ENCODE measurements at regions not wholly inside any gene's neighbourhood (a gene's known extent, or its start where the extent isn't known, plus 50 kb on each side); places are given as distances from the start of the nearest gene placed in this dataset.

DNA sequence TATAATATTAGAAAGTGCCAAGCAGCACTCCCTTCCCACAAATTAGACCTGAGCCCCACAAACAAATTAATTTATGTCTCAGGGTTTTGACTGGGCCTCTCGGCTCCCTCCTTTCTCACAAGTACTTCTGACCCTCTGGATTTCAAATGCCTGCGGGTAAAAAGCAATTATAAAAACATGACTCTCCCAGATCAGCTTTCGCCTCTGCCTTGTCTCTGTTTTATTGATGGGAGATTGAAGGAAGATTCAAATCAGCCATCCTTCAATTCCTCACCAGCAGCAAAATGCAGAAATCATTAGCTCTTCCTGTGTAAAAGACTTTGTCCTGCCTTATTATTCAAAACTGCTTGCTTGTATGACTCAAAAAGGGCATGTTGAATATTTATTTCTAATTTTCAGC is 453.7 kb upstream of the MKI67 start:
- no peaks in the 10 kb centered on the region for H3K36me3 ChIP-seq (replicated peaks in 1 of 2; ENCODE audit: control insufficient read depth in 1 of 2, insufficient read depth in 2 of 2, low read length in 2 of 2)
- H3K4me3 ChIP-seq (replicated peaks in 1 of 3; ENCODE audit: insufficient read depth in 1 of 3, low read depth in 2 of 3, low read length in 3 of 3), result no peak overlapping the region
- ATAC-seq, result no peak
- H3K4me2 ChIP-seq (ENCODE audit: low read depth, low read length), result no peak overlapping the region
- in situ Hi-C loops (cut with HindIII; ENCODE audit: extremely low pct_ligation_motif_present, low pct_unique_long_range_greater_than_20kb) (no loop called here), intact Hi-C loops (cut with micrococcal nuclease; ENCODE audit: unreplicated experiment) (no loop called here)
- 13% methylated on average over 3 of the region's 3 CpGs for WGBS (ENCODE audit: low lambda C conversion rate)
- H3K27ac ChIP-seq (ENCODE audit: extremely low read length, insufficient read depth, low read length), result no peak overlapping the region
- BruUV-seq (replicated peaks), result no TSS peak
- TF ChIP-seq TCF12 (IDR thresholded peaks at IDR 0.05) (no peak), TCF12 (CRISPR knock-in tag; IDR thresholded peaks at IDR 0.05) (no peak), ZNF160 (CRISPR knock-in tag; IDR thresholded peaks at IDR 0.05) (no peak), RBFOX2 (IDR thresholded peaks at IDR 0.05; ENCODE audit: low read depth, low read length) (no peak), CBFB (CRISPR knock-in tag; IDR thresholded peaks at IDR 0.05) (no peak), TIGD3 (CRISPR knock-in tag; IDR thresholded peaks at IDR 0.05; ENCODE audit: borderline replicate concordance) (no peak), BCL6 (CRISPR knock-in tag; IDR thresholded peaks at IDR 0.05) (no peak), SIX1 (CRISPR knock-in tag; IDR thresholded peaks at IDR 0.05; ENCODE audit: borderline replicate concordance) (no peak), ZNF282 (IDR thresholded peaks at IDR 0.05; ENCODE audit: partially characterized antibody) (no peak), JUND (CRISPR knock-in tag; IDR thresholded peaks at IDR 0.05) (no peak), HIC2 (CRISPR knock-in tag; IDR thresholded peaks at IDR 0.05; ENCODE audit: low read depth) (no peak), ZNF337 (CRISPR knock-in tag; IDR thresholded peaks at IDR 0.05; ENCODE audit: borderline replicate concordance, low read depth) (no peak), ZNF652 (CRISPR knock-in tag; IDR thresholded peaks at IDR 0.05; ENCODE audit: borderline replicate concordance, low read depth) (no peak), PAF1 (CRISPR knock-in tag; IDR thresholded peaks at IDR 0.05) (no peak), ZBTB46 (CRISPR knock-in tag; IDR thresholded peaks at IDR 0.05; ENCODE audit: borderline replicate concordance) (no peak), SMARCE1 (IDR thresholded peaks at IDR 0.05; ENCODE audit: borderline replicate concordance) (no peak)
- TF ChIP-seq, protein P1, sequence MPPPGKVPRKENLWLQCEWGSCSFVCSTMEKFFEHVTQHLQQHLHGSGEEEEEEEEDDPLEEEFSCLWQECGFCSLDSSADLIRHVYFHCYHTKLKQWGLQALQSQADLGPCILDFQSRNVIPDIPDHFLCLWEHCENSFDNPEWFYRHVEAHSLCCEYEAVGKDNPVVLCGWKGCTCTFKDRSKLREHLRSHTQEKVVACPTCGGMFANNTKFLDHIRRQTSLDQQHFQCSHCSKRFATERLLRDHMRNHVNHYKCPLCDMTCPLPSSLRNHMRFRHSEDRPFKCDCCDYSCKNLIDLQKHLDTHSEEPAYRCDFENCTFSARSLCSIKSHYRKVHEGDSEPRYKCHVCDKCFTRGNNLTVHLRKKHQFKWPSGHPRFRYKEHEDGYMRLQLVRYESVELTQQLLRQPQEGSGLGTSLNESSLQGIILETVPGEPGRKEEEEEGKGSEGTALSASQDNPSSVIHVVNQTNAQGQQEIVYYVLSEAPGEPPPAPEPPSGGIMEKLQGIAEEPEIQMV (CRISPR knock-in tag; IDR thresholded peaks at IDR 0.05; ENCODE audit: low read depth), result no peak
- CTCF ChIA-PET (ENCODE audit: low intra/inter-chr PET ratio, low total read pairs), result no interaction called here
- H3K27me3 ChIP-seq (ENCODE audit: control insufficient read depth in 1 of 2, insufficient read depth in 2 of 2, low read length in 2 of 2), result peaks cover 0 to 3% of the 10 kb centered on the region in 2 experiments; a peak in 3 of 5 replicates
- no peaks in the 10 kb centered on the region for H3K9me3 ChIP-seq (ENCODE audit: low read length)
- no peaks in the 10 kb centered on the region for H3K79me2 ChIP-seq (ENCODE audit: insufficient read depth, low read length)
- POLR2A ChIA-PET, result no interaction called here
- H3K4me1 ChIP-seq (ENCODE audit: insufficient read depth, low read length), result no peaks in the 10 kb centered on the region
- H4K20me1 ChIP-seq (ENCODE audit: insufficient read depth, low read length), result no peaks in the 10 kb centered on the region
- H3K9ac ChIP-seq (ENCODE audit: insufficient read depth, low read depth, low read length), result no peak overlapping the region
- no peak overlapping the region for H2AFZ ChIP-seq (ENCODE audit: low read length)
- DNase-seq (ENCODE audit: low spot score), result no peak
- FAIRE-seq, result no peak

Data from HepG2 (cell line).